GM20000 (cell line): ENCODE measurements at regions not wholly inside any gene's neighbourhood (a gene's known extent, or its start where the extent isn't known, plus 50 kb on each side); places are given as distances from the start of the nearest gene placed in this dataset.

Experiments used
- DNase-seq: peaks from one replicate; pipeline ENCODE4 v3.0.0; 2012; ENCODE audit warnings: low spot score
- TF ChIP-seq, protein P1 (sequence below): IDR thresholded peaks from 2 replicates; pipeline ENCODE4 v1.5.1; 2012; ENCODE audit warnings: mild to moderate bottlenecking, control low read depth; ENCODE audit errors: extremely low read depth, missing control alignments

GRCh38 chr13:31968473-31968872 is 63.1 kb upstream of the FRY start:
- TF ChIP-seq, protein P1, sequence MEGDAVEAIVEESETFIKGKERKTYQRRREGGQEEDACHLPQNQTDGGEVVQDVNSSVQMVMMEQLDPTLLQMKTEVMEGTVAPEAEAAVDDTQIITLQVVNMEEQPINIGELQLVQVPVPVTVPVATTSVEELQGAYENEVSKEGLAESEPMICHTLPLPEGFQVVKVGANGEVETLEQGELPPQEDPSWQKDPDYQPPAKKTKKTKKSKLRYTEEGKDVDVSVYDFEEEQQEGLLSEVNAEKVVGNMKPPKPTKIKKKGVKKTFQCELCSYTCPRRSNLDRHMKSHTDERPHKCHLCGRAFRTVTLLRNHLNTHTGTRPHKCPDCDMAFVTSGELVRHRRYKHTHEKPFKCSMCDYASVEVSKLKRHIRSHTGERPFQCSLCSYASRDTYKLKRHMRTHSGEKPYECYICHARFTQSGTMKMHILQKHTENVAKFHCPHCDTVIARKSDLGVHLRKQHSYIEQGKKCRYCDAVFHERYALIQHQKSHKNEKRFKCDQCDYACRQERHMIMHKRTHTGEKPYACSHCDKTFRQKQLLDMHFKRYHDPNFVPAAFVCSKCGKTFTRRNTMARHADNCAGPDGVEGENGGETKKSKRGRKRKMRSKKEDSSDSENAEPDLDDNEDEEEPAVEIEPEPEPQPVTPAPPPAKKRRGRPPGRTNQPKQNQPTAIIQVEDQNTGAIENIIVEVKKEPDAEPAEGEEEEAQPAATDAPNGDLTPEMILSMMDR: no peak
- no peak for DNase-seq

DNA sequence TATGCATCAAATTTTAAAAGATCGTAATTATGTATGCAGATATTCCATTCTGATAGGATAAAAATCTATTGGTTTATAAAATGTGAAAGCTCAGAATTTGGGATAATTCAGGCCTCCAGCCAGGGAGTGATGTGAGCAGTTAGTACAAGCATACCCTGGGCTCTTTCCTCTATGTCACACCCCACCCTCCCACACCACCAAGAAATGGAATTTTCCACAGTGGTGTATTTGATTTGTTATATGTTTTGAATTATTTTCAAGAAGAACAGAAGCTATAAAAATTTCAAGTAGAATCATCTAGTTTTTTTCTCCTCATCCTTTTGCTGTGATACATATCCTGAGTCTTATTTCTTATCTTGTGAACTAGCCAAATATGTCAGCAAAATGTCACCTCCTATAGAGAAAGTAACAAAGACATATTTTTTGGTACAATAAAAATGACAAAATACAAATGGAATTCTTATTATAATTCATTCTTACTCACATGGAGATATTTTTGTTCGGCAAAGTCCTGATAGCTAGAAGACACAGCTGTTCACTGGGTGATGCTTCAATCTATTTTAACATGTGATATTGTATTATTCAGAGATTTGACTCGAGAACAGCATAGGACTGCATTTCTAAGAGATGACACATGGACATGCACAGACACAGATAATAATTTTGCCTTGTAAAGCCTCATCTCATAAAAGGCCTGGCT is 61.2 kb upstream of the FRY start:
- no peak for DNase-seq

DNA sequence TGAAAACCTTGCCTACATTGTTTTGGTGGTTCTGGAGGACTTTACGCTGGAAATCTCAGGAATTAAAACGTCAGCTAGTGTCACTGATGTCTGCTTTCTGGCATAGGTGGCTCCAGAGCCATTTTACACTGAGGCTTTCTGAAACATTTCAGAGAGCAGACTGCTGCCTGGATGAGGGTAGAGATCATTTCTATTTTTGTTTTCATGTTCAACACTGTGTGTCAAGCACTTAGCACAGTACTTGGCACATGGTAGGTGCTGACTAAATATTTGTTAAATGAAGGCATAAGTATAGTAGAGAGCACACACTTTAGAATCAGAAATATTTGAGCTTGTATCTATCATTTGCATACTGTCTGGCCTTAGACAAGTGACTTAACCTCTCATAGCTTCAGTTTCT is 59.1 kb upstream of the FRY start:
- TF ChIP-seq, protein P1: no peak
- no peak for DNase-seq

More for the DNA sequence above, 61.2 kb upstream of the FRY start:
- TF ChIP-seq, protein P1: no peak

DNA sequence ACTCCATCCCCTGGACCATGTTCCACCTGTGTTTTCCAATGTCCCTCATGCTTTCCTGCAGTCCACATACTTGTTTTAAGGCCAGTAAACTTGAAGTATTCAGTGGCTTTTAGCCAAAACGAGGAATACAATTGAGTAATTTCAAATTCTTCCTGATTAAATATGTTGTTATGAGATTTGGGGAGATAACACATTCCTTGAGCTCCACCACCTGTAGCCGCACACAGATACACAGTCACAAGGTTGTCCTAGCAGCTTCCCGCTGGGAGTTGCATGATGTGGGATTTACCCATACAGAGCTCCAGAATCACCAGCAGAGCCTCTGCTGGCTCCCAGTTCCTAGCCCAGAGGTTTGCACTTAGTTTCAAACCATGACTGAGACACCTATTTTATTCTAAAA is 53.6 kb upstream of the FRY start:
- DNase-seq: no peak
- TF ChIP-seq, protein P1: no peak

GRCh38 chr13:31980830-31981229 is 50.7 kb upstream of the FRY start:
- TF ChIP-seq, protein P1: no peak
- no peak for DNase-seq
